HG02642 (cell line): ENCODE measurements at regions not wholly inside any gene's neighbourhood (a gene's known extent, or its start where the extent isn't known, plus 50 kb on each side); places are given as distances from the start of the nearest gene placed in this dataset.

Experiments used
- ATAC-seq: cut with Tn5 transposase; IDR thresholded peaks from one replicate; pipeline ENCODE4 v1.9.1; 2021; ENCODE audit warnings: mild to moderate bottlenecking; ENCODE audit not compliant: unreplicated experiment, poor library complexity

GRCh38 chr5:111952555-111952954, 195.6 kb upstream of the NREP start:
- no peak for ATAC-seq

GRCh38 chr5:111950660-111951059, 193.7 kb upstream of the NREP start:
- ATAC-seq = no peak

GRCh38 chr5:111948092-111948841, 191.3 kb upstream of the NREP start:
- ATAC-seq = no peak

- ATAC-seq = no peak
These were observed 189.6 kb upstream of the NREP start for GRCh38 chr5:111946556-111946955.

- ATAC-seq = no peak
These were observed 188.5 kb upstream of the NREP start for GRCh38 chr5:111945535-111945934.

GRCh38 chr5:111942661-111943401, 185.8 kb upstream of the NREP start:
- no peak for ATAC-seq

- no peak for ATAC-seq
These were observed 185.2 kb upstream of the NREP start for GRCh38 chr5:111942201-111942600.

GRCh38 chr5:111937094-111937493, 180.1 kb upstream of the NREP start:
- no peak for ATAC-seq

- ATAC-seq = no peak
These were observed 178.8 kb upstream of the NREP start for GRCh38 chr5:111935835-111936234.

- ATAC-seq = no peak
These were observed 178.0 kb upstream of the NREP start for GRCh38 chr5:111935009-111935408.

- ATAC-seq = no peak
These were observed 177.5 kb upstream of the NREP start for GRCh38 chr5:111934511-111934910.

GRCh38 chr5:111933086-111933485, 176.1 kb upstream of the NREP start:
- ATAC-seq = no peak

- no peak for ATAC-seq
These were observed 175.6 kb upstream of the NREP start for GRCh38 chr5:111932628-111933027.

- no peak for ATAC-seq
These were observed 175.2 kb upstream of the NREP start for GRCh38 chr5:111932199-111932598.

- no peak for ATAC-seq
These were observed 174.7 kb upstream of the NREP start for GRCh38 chr5:111931655-111932054.

GRCh38 chr5:111930905-111931461, 174.0 kb upstream of the NREP start:
- ATAC-seq = no peak

GRCh38 chr5:111930449-111930848, 173.5 kb upstream of the NREP start:
- no peak for ATAC-seq

GRCh38 chr5:111929867-111930266, 172.9 kb upstream of the NREP start:
- no peak for ATAC-seq

- no peak for ATAC-seq
These were observed 172.3 kb upstream of the NREP start for GRCh38 chr5:111929261-111929660.

GRCh38 chr5:111928511-111928910, 171.5 kb upstream of the NREP start:
- ATAC-seq = no peak

GRCh38 chr5:111927191-111927590, 170.2 kb upstream of the NREP start:
- no peak for ATAC-seq

GRCh38 chr5:111926026-111926425, 169.0 kb upstream of the NREP start:
- no peak for ATAC-seq
